SK-N-MC (cell line): ENCODE measurements at regions not wholly inside any gene's neighbourhood (a gene's known extent, or its start where the extent isn't known, plus 50 kb on each side); places are given as distances from the start of the nearest gene placed in this dataset.

Experiments
- EZH2 ChIP-seq: fragments of 200-600 bp; sonication (generic); IDR thresholded peaks from one replicate; pipeline ENCODE4 v1.6.1; 2017; ENCODE audit warnings: antibody characterized with exemption
- POLR2AphosphoS5 ChIP-seq: IDR thresholded peaks from 2 replicates; pipeline ENCODE4 v1.6.1; 2012; ENCODE audit warnings: mild to moderate bottlenecking, low read depth, low read length, borderline replicate concordance

- no peak for TF ChIP-seq EZH2
- no peak for TF ChIP-seq POLR2AphosphoS5
Observed at GRCh38 chr1:57901208-57901919, 477.5 kb upstream of the DAB1 start.
